Cardiac muscle cell (in vitro differentiated cells and primary cell): ENCODE measurements at regions not wholly inside any gene's neighbourhood (a gene's known extent, or its start where the extent isn't known, plus 50 kb on each side); places are given as distances from the start of the nearest gene placed in this dataset.

Experiments used
- DNase-seq, 2 donors: peaks; one replicate each; pipeline versions ENCODE4 v3.0.0 to v3.0.0-alpha.2; 2010 to 2017; ENCODE audit warnings: low read depth in 1 of 2, low spot score in 1 of 2
- H3K27ac ChIP-seq: fragments of 200-600 bp; sonication (generic); 2 replicates; pipeline ENCODE4 v1.5.1; 2016
- H3K27me3 ChIP-seq: fragments of 200-600 bp; sonication (generic); 2 replicates; pipeline ENCODE4 v1.6.0; 2016; ENCODE audit warnings: control low read depth
- H3K36me3 ChIP-seq: fragments of 200-600 bp; sonication (generic); 2 replicates; pipeline ENCODE4 v1.5.1; 2016; ENCODE audit warnings: control low read depth
- H3K4me1 ChIP-seq: fragments of 200-600 bp; sonication (generic); 2 replicates; pipeline ENCODE4 v1.8.1; 2017; ENCODE audit warnings: low read depth, mild to moderate bottlenecking, mixed run types
- H3K4me3 ChIP-seq: fragments of 200-600 bp; sonication (generic); 2 replicates; pipeline ENCODE4 v1.5.1; 2016; ENCODE audit warnings: mild to moderate bottlenecking
- H3K9me3 ChIP-seq: fragments of 200-600 bp; sonication (generic); 2 replicates; pipeline ENCODE4 v1.5.1; 2017; ENCODE audit warnings: low read depth, mild to moderate bottlenecking, control low read depth
- TF ChIP-seq, protein P1 (sequence below): IDR thresholded peaks from 2 replicates; pipeline ENCODE4 v1.5.1; 2012; ENCODE audit warnings: low read depth, mild to moderate bottlenecking, low read length

DNA sequence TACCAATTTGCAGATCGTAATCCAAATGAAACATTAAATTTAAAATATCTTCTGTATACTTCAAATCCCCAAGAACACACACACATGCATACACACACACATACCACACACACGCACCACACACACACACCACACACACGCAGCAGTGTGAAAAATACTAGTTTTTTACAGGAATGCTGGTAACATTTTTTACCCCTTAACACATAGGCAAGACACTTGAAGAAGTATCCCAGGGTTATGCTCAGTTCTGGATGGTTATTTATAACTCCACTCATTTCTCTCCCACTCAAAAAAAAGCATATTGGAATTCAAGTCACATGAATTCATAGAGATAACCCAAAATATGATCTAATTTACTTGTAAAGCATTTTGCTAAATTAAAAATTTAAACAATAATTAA is 325.5 kb upstream of the SLC7A11 start:
- no peaks in the 10 kb centered on the region for H3K36me3 ChIP-seq
- TF ChIP-seq, protein P1, sequence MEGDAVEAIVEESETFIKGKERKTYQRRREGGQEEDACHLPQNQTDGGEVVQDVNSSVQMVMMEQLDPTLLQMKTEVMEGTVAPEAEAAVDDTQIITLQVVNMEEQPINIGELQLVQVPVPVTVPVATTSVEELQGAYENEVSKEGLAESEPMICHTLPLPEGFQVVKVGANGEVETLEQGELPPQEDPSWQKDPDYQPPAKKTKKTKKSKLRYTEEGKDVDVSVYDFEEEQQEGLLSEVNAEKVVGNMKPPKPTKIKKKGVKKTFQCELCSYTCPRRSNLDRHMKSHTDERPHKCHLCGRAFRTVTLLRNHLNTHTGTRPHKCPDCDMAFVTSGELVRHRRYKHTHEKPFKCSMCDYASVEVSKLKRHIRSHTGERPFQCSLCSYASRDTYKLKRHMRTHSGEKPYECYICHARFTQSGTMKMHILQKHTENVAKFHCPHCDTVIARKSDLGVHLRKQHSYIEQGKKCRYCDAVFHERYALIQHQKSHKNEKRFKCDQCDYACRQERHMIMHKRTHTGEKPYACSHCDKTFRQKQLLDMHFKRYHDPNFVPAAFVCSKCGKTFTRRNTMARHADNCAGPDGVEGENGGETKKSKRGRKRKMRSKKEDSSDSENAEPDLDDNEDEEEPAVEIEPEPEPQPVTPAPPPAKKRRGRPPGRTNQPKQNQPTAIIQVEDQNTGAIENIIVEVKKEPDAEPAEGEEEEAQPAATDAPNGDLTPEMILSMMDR = no peak

DNA sequence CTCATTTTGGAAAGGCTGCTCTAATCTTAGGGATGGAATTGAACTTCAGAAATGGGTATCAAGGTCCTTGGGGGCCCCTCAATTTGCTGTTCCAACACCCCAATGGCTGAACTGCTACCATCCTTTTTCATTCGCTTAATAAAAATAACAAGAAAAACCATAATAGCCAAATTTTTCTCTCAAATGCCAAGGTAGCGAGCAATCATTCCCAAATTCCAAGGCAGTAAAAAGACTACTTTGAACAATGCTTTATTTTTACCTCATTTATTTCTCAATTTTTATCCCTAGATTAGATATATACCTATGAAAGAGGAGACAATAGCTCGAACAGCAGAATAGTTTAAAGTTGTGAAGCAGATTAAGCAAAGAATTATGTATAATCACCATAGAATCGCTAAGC is 323.4 kb upstream of the SLC7A11 start:
- no peaks in the 10 kb centered on the region for H3K9me3 ChIP-seq
- H3K36me3 ChIP-seq = no peaks in the 10 kb centered on the region
- no peak overlapping the region for H3K27ac ChIP-seq
- DNase-seq = no peak
- TF ChIP-seq, protein P1 = no peak
- no peak overlapping the region for H3K4me3 ChIP-seq
- peaks cover 3% of the 10 kb centered on the region for H3K4me1 ChIP-seq
- no peaks in the 10 kb centered on the region for H3K27me3 ChIP-seq

More for the DNA sequence above, 325.5 kb upstream of the SLC7A11 start:
- peak in 1 of 2 donors; percentile 18 for DNase-seq
- Histone ChIP-seq H3K4me1 (peaks cover 3% of the 10 kb centered on the region), H3K27ac (no peak overlapping the region), H3K4me3 (no peak overlapping the region), H3K9me3 (no peaks in the 10 kb centered on the region), H3K27me3 (no peaks in the 10 kb centered on the region)

GRCh38 chr4:138562544-138562991 is 320.4 kb upstream of the SLC7A11 start:
- DNase-seq = peak in 1 of 2 donors; percentile 27
- no peaks in the 10 kb centered on the region for H3K27me3 ChIP-seq
- TF ChIP-seq, protein P1 = no peak
- H3K36me3 ChIP-seq = no peaks in the 10 kb centered on the region
- H3K4me3 ChIP-seq = no peak overlapping the region
- H3K27ac ChIP-seq = no peak overlapping the region
- no peaks in the 10 kb centered on the region for H3K9me3 ChIP-seq
- no peaks in the 10 kb centered on the region for H3K4me1 ChIP-seq

DNA sequence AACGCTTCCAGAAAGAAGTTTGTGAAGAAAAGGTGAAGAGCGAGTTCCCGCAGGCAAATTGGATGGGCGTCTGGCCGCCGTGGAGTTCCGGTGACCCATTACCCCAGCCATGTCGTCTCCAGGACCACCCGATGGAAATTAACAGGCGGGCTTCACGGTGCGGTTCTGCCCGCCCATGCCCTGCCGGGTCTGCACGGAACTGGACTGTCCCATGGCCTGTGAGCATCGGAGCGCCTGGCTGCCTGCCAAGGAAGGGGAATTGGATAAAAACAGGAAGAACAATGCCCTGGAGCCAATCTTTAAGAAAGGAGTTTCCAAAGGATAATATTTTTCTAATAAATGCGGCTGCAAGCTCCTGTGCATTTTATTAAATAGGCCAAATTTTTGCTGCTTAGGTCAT is 319.8 kb upstream of the SLC7A11 start:
- TF ChIP-seq, protein P1 = no peak
- DNase-seq = no peak
- H3K27ac ChIP-seq = no peak overlapping the region
- H3K9me3 ChIP-seq = no peaks in the 10 kb centered on the region
- H3K27me3 ChIP-seq = no peaks in the 10 kb centered on the region
- no peaks in the 10 kb centered on the region for H3K4me1 ChIP-seq
- H3K36me3 ChIP-seq = no peaks in the 10 kb centered on the region
- H3K4me3 ChIP-seq = no peak overlapping the region

GRCh38 chr4:138561276-138561880 is 319.2 kb upstream of the SLC7A11 start:
- Histone ChIP-seq H3K36me3 (no peaks in the 10 kb centered on the region), H3K27me3 (no peaks in the 10 kb centered on the region), H3K27ac (no peak overlapping the region), H3K4me3 (no peak overlapping the region), H3K4me1 (no peaks in the 10 kb centered on the region), H3K9me3 (no peaks in the 10 kb centered on the region)
- no peak for DNase-seq
- TF ChIP-seq, protein P1 = no peak
